ENCODE measurements at regions not wholly inside any gene's neighbourhood (a gene's known extent, or its start where the extent isn't known, plus 50 kb on each side); places are given as distances from the start of the nearest gene placed in this dataset.
"Not testable (repeated sequence)": the region's sequence is repeated elsewhere in the genome, so short reads cannot be mapped to it uniquely, and the experiment has no call there.

- DNase-seq, result no peak
Observed at GRCh38 chr9:105984714-105985113, 290.4 kb downstream of the TMEM38B start.

- DNase-seq, result no peak
Observed at GRCh38 chr9:105993116-105993854, 298.9 kb downstream of the TMEM38B start.

- DNase-seq, result no peak
Observed at GRCh38 chr9:105993921-105994715, 299.8 kb downstream of the TMEM38B start.

GRCh38 chr9:105994970-105995369, 300.6 kb downstream of the TMEM38B start:
- no peak for DNase-seq

GRCh38 chr9:106017198-106017740, 322.9 kb downstream of the TMEM38B start:
- DNase-seq, result no peak

GRCh38 chr9:106019039-106019680, 324.8 kb downstream of the TMEM38B start:
- DNase-seq, result peak; percentile 21

- no peak for DNase-seq
Observed at GRCh38 chr9:106019702-106020101, 325.4 kb downstream of the TMEM38B start.

- DNase-seq, result peak; percentile 29
Observed at GRCh38 chr9:106020186-106020585, 325.8 kb downstream of the TMEM38B start.

- no peak for DNase-seq
Observed at GRCh38 chr9:106023455-106023854, 329.1 kb downstream of the TMEM38B start.

- DNase-seq, result peak; percentile 6
Observed at GRCh38 chr9:106025453-106025852, 331.1 kb downstream of the TMEM38B start.

- DNase-seq, result not testable (repeated sequence)
Observed at GRCh38 chr9:106030146-106030545, 335.8 kb downstream of the TMEM38B start.

- peak; percentile 70 for DNase-seq
Observed at GRCh38 chr9:106032978-106033377, 338.6 kb downstream of the TMEM38B start.

GRCh38 chr9:106035806-106036205, 341.5 kb downstream of the TMEM38B start:
- DNase-seq, result no peak

- no peak for DNase-seq
Observed at GRCh38 chr9:106038266-106039001, 344.1 kb downstream of the TMEM38B start.

- no peak for DNase-seq
Observed at GRCh38 chr9:106039151-106039935, 345.0 kb downstream of the TMEM38B start.

GRCh38 chr9:106041920-106042319, 347.6 kb downstream of the TMEM38B start:
- DNase-seq, result not testable (repeated sequence)

GRCh38 chr9:106051545-106051944, 357.2 kb downstream of the TMEM38B start:
- DNase-seq, result no peak

- DNase-seq, result no peak
Observed at GRCh38 chr9:106052166-106052565, 357.8 kb downstream of the TMEM38B start.

GRCh38 chr9:106052735-106053134, 358.4 kb downstream of the TMEM38B start:
- no peak for DNase-seq

GRCh38 chr9:106056328-106056727, 362.0 kb downstream of the TMEM38B start:
- DNase-seq, result no peak

GRCh38 chr9:106058460-106058859, 364.1 kb downstream of the TMEM38B start:
- no peak for DNase-seq

- DNase-seq, result no peak
Observed at GRCh38 chr9:106059886-106060285, 365.5 kb downstream of the TMEM38B start.
